ENCODE measurements at regions not wholly inside any gene's neighbourhood (a gene's known extent, or its start where the extent isn't known, plus 50 kb on each side); places are given as distances from the start of the nearest gene placed in this dataset.

DNA sequence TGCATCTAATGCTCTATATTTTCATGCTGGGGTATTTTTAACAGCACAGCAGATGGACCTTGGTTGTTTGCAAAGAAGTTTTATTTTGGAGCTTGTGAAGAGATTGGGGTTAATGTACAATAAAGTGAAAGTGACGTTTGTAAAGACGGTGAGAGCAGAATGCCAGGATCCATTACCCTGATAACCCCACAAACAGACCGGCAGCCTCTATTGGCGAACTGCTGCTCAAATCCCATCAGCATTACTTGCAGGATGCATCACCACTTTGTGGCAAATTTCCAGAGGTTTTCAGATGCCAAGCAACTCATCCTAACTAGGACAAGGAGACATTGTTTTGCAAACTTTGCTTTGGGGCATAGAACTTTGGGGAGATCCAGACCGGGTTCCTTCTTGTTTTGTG lies 383.3 kb upstream of the ZNF462 start:
- no peak overlapping the region for H3K27ac ChIP-seq (ENCODE audit: low read length)
- TF ChIP-seq MXI1 (conservative IDR thresholded peaks at IDR 0.05; ENCODE audit: poor library complexity, severe bottlenecking), result no peak
- TF ChIP-seq CTCF (IDR thresholded peaks at IDR 0.05; ENCODE audit: poor library complexity, severe bottlenecking), result no peak
- no peak for TF ChIP-seq REST (IDR thresholded peaks at IDR 0.05; ENCODE audit: borderline replicate concordance)
- TF ChIP-seq RAD21 (conservative IDR thresholded peaks at IDR 0.05), result no peak
- TF ChIP-seq POLR2AphosphoS5 (IDR thresholded peaks at IDR 0.05), result no peak
- TF ChIP-seq TAF1 (IDR thresholded peaks at IDR 0.05; ENCODE audit: low read depth), result no peak
- TF ChIP-seq SMC3 (conservative IDR thresholded peaks at IDR 0.05; ENCODE audit: poor library complexity), result no peak
- TF ChIP-seq EP300 (conservative IDR thresholded peaks at IDR 0.05; ENCODE audit: poor library complexity, severe bottlenecking), result no peak
- TF ChIP-seq EZH2 (IDR thresholded peaks at IDR 0.05; ENCODE audit: borderline replicate concordance, insufficient read depth, low read length, poor library complexity, severe bottlenecking), result no peak
- no peak overlapping the region for H3K9ac ChIP-seq (ENCODE audit: low read length)
- H3K9me3 ChIP-seq (ENCODE audit: low read length), result peaks cover 4% of the 10 kb centered on the region
- H3K4me3 ChIP-seq (ENCODE audit: low read length), result no peak overlapping the region
- H3K79me2 ChIP-seq (replicated peaks; ENCODE audit: insufficient read depth, low read length), result no peaks in the 10 kb centered on the region
- H3F3A ChIP-seq (ENCODE audit: insufficient read depth, low read length, poor library complexity, severe bottlenecking), result no peaks in the 10 kb centered on the region
- H3K36me3 ChIP-seq (ENCODE audit: insufficient read depth, low read length), result no peaks in the 10 kb centered on the region
- H3K27me3 ChIP-seq (ENCODE audit: insufficient read depth, low read depth, low read length), result no peaks in the 10 kb centered on the region
- no peaks in the 10 kb centered on the region for H3K9me2 ChIP-seq (ENCODE audit: insufficient read depth, low read length)
- no peaks in the 10 kb centered on the region for H4K20me1 ChIP-seq (ENCODE audit: insufficient read depth)
- H3K4me2 ChIP-seq (ENCODE audit: low read length), result no peak overlapping the region
- H2AFZ ChIP-seq (ENCODE audit: low read depth, low read length), result no peak overlapping the region

- no peak overlapping the region for H3K27ac ChIP-seq (ENCODE audit: low read length)
- no peak overlapping the region for H3K9ac ChIP-seq (ENCODE audit: low read length)
- no peaks in the 10 kb centered on the region for H3K9me3 ChIP-seq (ENCODE audit: low read length)
- no peak overlapping the region for H3K4me2 ChIP-seq (ENCODE audit: low read length)
- H4K20me1 ChIP-seq (ENCODE audit: insufficient read depth), result no peaks in the 10 kb centered on the region
- TF ChIP-seq EZH2 (IDR thresholded peaks at IDR 0.05; ENCODE audit: borderline replicate concordance, insufficient read depth, low read length, poor library complexity, severe bottlenecking), result no peak
- no peak for TF ChIP-seq POLR2AphosphoS5 (IDR thresholded peaks at IDR 0.05)
- no peak for TF ChIP-seq MXI1 (conservative IDR thresholded peaks at IDR 0.05; ENCODE audit: poor library complexity, severe bottlenecking)
- TF ChIP-seq RAD21 (conservative IDR thresholded peaks at IDR 0.05), result no peak
- no peak for TF ChIP-seq REST (IDR thresholded peaks at IDR 0.05; ENCODE audit: borderline replicate concordance)
- no peak for TF ChIP-seq EP300 (conservative IDR thresholded peaks at IDR 0.05; ENCODE audit: poor library complexity, severe bottlenecking)
- no peak for TF ChIP-seq TAF1 (IDR thresholded peaks at IDR 0.05; ENCODE audit: low read depth)
- no peak for TF ChIP-seq SMC3 (conservative IDR thresholded peaks at IDR 0.05; ENCODE audit: poor library complexity)
- TF ChIP-seq CTCF (IDR thresholded peaks at IDR 0.05; ENCODE audit: poor library complexity, severe bottlenecking), result no peak
- H3K9me2 ChIP-seq (ENCODE audit: insufficient read depth, low read length), result no peaks in the 10 kb centered on the region
- H3K4me3 ChIP-seq (ENCODE audit: low read length), result no peak overlapping the region
- H3K27me3 ChIP-seq (ENCODE audit: insufficient read depth, low read depth, low read length), result no peaks in the 10 kb centered on the region
- H3K36me3 ChIP-seq (ENCODE audit: insufficient read depth, low read length), result no peaks in the 10 kb centered on the region
- H3F3A ChIP-seq (ENCODE audit: insufficient read depth, low read length, poor library complexity, severe bottlenecking), result no peaks in the 10 kb centered on the region
- H3K79me2 ChIP-seq (replicated peaks; ENCODE audit: insufficient read depth, low read length), result no peaks in the 10 kb centered on the region
- H2AFZ ChIP-seq (ENCODE audit: low read depth, low read length), result no peak overlapping the region
Measured at GRCh38 chr9:106481013-106481609, 381.9 kb upstream of the ZNF462 start.

All from neural cell (in vitro differentiated cells).